Fibroblast of lung (primary cell): ENCODE measurements at regions not wholly inside any gene's neighbourhood (a gene's known extent, or its start where the extent isn't known, plus 50 kb on each side); places are given as distances from the start of the nearest gene placed in this dataset.

Experiments used
- CTCF ChIP-seq, 2 donors: IDR thresholded peaks in 1 of 2; conservative IDR thresholded peaks in 1 of 2; 1 replicate in 1 of 2; 2 replicates in 1 of 2; pipeline ENCODE4 v1.5.1; 2011 to 2012; ENCODE audit warnings: low read length in 2 of 2, control low read depth in 1 of 2, inconsistent platforms in 1 of 2, low read depth in 1 of 2, mild to moderate bottlenecking in 1 of 2
- EZH2 ChIP-seq: IDR thresholded peaks from 2 replicates; pipeline ENCODE4 v1.5.1; 2012; ENCODE audit warnings: low read length, control low read depth, mild to moderate bottlenecking; ENCODE audit errors: missing control alignments

- TF ChIP-seq CTCF (conservative IDR thresholded peaks at IDR 0.05 in 1 of 2, IDR thresholded peaks at IDR 0.05 in 1 of 2; ENCODE audit: low read depth in 1 of 2, low read length in 2 of 2): no peak
- no peak for TF ChIP-seq EZH2
These were observed 52.6 kb upstream of the AGA start for GRCh38 chr4:177494791-177495190.
